ENCODE measurements at regions not wholly inside any gene's neighbourhood (a gene's known extent, or its start where the extent isn't known, plus 50 kb on each side); places are given as distances from the start of the nearest gene placed in this dataset.

- no peak for DNase-seq
These were observed 226.6 kb upstream of the AGAP1 start for GRCh38 chr2:235267251-235267650.

GRCh38 chr2:235268535-235268934 lies 225.3 kb upstream of the AGAP1 start:
- no peak for DNase-seq

DNA sequence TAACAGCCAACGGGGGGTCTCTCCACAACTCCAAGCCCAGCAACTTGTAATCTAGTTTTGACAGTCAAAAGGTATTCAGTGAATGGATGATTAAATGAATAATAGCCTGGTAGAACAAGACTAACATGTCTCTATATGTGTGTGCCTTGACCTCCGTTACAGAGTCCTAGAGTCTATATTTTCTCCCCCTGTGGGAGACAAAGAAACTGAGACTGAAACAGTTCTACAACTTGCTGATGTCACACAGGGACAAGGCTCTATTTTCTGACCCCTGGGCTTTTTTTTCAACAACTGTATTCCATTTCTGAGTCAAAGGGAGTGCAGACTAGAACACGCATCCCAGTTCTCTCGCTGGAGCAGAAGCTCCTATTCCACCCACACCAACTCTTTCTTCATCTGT lies 223.6 kb upstream of the AGAP1 start:
- no peak for DNase-seq

DNA sequence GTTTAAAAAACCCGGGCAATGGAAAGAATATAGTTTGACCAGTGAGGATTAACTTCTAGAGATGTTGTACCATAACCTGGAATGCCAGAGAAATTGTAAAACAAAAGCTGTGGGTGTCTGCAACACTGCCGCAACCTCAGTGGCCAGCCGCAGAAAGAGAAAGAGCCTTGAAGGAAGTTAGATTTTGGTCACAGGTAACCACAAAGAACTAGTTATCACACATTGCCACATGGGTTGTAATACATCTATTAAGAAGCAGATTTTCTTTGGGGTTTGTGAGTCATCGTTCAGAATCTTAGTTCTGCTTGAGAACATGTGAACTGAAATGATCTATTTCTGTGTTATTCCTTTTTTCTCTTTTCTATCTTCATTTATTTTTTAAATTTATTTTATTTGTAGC lies 222.9 kb upstream of the AGAP1 start:
- DNase-seq, result no peak

DNA sequence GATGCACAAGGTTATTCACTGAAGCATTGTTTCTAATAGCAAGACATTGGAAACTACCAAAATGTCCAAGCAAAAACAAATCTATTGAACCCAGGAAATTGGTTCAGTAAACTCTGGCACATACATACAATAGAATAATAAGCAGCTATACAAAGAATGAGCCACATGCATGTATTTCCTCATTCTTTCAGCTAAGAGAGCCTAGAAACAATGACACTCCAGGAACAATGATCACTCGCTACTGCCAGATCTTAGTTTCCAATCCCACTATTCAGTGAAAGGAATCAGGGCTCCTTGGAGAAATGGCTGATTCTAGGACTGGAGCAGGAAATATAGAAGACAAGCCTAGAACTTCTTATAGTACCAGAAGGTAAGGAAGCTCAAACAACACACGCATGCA lies 221.9 kb upstream of the AGAP1 start:
- DNase-seq, result no peak

- DNase-seq, result no peak
These were observed 219.8 kb upstream of the AGAP1 start for GRCh38 chr2:235274023-235274422.

DNA sequence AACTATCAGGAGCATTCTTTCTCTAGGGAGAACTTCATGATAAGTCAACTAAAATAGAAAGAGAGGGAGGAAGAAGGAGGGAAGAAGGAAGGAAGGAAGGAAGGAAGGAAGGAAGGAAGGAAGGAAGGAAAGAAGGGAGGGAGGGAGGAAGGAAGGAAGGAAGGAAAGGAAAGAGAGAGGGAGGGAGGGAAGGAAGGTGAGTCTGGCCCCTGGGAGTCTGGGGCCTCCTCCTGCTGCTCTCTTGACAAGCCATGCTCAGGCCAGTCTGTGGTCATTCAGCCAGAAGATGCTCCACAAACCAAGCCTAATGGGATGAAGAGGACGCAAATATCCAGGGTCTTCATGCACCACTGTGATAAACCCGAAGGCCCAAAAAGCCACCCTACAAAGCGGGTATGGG lies 216.4 kb upstream of the AGAP1 start:
- no peak for DNase-seq

DNA sequence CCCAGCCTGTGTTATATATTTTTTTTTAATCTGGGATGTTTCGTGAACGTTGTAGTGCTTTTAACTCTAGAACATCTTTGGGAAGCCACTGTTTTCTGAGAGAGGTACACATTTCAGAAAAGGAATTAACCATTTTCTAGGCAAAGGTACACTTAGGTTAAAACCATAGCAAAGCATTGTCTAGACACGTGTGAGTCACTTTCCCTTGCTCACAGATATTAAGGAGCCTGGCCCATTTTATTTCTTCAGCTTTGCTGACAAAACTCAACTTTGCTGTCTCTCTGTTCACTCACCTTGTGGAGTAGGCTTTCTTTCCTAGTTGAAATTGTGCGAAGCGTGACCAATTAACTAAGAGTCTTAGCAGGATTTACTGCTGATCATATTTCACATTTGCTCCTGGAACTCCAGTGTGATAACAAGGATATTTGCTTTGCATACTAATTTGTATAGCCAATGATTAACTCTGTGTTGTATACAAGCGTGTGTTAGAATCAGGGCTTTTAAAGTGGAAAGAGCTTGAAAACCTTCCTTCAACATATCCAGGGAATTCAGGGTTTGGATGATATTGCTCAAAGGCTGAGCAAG lies 215.0 kb upstream of the AGAP1 start:
- no peak for DNase-seq

DNA sequence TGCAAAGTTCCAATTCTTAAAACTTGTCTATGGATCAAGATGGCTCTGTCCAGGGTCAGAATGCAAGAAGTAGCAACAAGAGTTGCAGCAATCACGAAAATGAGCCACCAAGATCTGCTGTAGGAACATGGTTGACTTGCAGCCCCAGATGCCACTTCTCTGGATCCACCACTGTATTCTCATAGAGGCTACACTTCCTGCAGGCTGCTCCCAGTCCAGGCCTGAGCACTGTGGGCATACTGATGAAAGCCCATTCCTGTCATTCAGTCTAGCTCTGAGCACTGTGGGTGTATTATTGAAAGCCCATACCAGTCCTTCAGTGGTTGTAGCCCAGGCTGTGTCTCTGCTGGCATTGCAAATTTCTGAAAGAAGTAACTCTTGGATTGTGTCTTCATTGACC lies 213.9 kb upstream of the AGAP1 start:
- DNase-seq, result no peak

DNA sequence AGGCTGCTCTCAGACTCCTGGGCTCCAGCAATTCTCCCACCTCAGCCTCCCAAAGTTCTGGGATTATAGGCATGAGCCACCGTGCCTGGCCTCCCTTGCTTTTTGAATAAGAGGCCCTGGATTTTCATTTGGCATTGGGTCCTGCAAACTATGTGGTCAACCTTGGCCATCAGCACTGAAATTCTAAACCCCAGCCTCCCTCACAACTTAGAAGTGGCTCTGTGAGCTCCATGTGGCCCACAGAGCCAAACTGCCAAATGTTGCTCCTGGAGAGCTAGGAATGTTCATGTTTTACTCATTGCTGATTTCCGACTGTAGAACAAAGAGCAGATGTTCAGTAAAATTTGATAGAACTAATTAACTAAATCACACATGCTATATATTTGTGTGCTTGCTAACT lies 210.6 kb upstream of the AGAP1 start:
- DNase-seq, result peak; percentile 42

DNA sequence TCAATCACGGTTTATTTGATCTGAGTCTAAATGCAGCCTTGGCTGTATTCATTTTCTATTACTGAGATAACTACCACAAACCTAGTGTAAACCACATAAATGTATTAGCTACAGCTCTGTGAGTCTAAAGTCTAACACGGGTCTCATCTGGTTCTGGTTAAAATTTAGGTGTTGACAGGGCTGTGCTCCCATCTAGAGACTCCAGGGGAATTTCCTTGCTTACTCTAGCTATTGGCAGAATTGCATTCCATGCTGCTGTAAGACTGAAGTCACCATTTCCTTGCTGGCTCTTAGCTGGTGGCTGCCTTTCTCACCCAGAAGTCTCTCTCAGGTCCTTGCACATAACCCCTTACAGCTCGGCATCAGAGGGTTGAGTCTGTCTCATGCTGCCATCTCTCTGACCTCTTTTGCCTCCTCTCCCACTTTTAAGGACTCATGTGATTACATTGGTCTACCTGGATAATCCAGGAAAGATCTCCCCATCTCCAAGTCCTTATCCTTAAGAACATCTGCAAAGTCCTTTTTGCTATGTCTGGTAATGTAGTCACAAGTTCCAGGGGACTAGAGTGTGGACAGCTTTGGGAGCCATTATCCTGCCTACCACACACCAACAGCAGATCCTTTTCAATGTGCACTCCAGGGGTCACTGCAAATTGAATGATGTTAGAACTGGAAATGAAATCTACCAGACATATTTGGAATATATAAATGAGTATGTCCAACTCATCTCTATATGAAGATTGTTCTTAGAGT lies 207.0 kb upstream of the AGAP1 start:
- no peak for DNase-seq

DNA sequence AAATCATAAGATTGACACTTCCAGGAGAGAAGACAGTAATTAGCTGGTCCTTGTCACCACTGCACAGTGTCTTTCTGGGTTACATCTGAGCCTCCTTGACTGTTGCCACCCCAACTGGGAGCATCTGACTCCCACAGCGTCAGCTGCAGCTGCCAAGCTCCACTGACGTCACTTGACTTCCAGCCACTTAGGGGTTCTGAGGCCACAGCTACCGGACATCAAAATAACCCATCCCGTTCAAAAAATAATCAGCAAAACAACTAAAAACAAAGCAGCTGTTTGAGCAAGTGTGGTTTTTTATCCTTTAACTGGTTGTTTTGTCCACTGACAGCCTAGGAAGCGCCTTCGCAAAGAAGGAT lies 206.5 kb upstream of the AGAP1 start:
- DNase-seq, result no peak

GRCh38 chr2:235291461-235291860 lies 202.4 kb upstream of the AGAP1 start:
- DNase-seq, result no peak

DNA sequence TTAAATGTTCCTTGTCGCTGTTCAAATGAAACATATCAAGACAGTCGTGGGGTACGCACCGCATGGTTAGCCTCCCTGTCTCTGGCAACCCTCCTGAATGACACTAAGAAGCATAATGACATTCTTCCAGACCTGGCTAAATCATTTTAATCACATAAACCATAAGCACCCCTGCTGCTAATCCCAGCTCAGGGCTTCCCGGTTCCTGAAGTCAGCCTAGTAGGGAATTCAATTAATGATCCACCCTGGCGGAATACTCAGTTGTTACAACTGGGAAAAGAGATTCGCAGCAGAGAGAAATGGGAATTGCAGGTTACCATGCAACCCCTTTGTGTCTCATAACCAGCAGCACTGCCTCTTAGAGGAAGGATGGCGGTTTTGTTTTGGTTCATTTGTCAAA lies 200.8 kb upstream of the AGAP1 start:
- no peak for DNase-seq

DNA sequence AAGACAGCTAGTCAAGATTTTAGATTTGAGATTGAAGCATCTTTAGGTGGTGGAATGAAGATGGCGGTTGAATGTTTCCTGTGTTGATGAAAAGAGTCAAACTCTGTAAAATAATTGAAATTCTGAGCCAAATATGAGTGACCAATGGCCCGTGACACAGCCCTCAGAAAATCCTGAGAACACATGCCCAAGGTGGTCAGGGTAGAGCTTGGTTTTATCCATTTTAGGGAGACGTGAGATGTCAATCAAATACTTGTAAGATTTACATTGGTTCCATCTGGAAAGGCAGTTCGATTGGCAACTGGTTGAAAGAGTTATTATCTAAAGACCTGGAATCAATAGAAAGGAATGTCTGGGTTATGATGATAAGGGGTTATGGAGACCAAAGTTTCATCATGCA lies 198.0 kb upstream of the AGAP1 start:
- DNase-seq, result no peak

GRCh38 chr2:235300368-235301201 lies 193.3 kb upstream of the AGAP1 start:
- peak; percentile 34 for DNase-seq

DNA sequence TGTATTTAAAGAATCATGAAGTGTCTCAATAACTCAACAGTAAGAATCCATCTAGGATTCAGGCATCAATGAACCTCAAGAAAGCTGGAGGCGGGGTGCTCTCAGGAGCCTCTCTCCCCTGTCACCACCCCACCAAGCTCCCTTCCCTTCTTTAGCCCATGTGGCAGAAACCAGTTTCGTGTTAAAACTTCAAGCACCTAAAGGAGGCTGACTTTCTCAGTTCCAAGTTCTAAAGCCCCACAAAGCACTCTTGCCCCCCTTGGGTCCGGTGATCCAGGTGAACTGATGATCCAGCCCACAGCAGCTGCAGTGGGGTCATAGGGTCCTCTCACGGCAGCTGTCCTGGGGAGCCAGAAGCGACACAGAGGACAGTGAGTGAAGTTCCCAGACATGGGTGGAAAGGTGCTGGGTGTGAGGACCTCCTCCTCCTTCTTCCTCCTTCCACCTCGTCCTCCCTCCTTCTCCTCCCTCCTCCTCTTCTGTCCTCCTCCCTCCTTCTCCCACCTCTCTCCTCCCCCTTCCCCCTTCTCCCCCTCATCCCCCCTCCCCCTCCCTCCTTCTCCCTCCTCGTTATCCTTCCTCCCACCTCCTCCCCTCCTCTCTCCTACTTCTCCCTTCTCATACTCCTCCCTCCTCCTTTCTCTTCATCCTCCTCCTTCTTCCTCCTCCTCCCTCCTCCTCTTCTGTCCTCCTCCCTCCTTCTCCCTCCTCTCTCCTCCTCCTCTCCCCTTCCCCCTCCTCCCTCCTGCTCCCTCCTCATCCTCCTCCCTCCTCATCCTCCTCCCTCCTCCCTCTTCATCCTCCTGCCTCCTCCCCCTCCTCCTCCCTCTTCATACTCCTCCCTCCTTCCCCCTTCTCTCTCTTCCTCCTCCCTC lies 192.4 kb upstream of the AGAP1 start:
- DNase-seq, result no peak

- no peak for DNase-seq
These were observed 191.6 kb upstream of the AGAP1 start for GRCh38 chr2:235302263-235302662.

DNA sequence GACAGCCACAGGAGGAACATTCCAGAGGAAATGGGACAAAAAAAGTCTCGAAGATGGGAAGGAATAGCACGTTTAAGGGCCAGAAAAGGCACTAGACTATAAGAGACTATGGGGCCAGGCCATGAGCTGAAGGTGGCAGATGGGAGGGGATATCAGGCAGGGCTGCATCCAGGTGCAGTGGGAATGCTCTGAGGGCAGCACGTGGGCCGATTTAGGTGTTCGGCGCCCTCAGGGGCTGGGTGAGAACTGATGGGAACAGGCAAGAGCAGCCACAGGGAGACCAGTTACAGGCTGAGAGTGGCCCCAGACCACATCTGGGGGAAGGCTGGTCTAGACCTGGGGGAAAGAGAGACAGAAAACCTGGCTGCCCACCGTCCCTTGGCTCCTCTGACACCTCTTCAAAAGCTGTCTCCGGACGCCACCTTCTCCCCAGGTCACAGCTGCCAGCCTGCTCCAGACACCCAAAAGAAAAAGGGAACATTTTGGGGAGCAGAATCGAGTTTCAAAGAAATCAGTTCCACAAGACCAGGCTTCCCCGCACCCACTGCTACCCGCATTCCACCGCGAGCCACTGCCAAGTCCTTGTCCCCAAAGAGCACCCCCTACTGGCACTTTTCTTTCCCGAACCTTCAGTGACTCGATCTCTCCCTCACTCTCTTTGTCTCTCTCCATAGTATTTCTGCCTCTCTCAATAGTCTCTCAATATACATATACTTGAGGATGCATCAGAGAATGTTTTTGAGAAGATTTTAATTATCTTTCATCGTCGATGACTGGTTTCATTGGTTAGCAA lies 190.1 kb upstream of the AGAP1 start:
- DNase-seq, result no peak

DNA sequence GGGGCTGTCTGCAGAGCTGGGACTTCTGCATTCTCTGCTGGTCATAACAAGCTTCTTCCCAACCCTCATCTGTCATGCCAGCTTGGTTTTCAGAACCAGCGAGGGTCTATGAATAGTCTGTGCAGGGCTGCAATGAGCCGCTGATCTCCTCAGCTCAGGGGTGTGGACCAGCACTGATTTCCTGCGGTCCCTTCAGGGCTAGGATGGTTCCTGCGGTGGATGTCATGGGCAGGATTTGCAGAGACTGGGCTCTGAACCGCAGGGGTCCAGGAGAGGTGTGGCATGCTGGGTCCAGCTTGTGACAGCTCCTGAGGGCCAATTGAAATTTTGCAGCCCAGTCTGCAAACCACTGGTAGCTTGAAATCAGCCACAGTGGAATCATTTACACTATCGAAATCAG lies 188.2 kb upstream of the AGAP1 start:
- no peak for DNase-seq

GRCh38 chr2:235311044-235311443 lies 182.8 kb upstream of the AGAP1 start:
- DNase-seq, result no peak

GRCh38 chr2:235312571-235312970 lies 181.3 kb upstream of the AGAP1 start:
- no peak for DNase-seq

Measured in NCI-H1694 (cell line).